Keratinocyte (primary cell): ENCODE measurements at regions not wholly inside any gene's neighbourhood (a gene's known extent, or its start where the extent isn't known, plus 50 kb on each side); places are given as distances from the start of the nearest gene placed in this dataset.

Experiments used
- DNase-seq: peaks from one replicate; pipeline ENCODE4 v3.0.0-alpha.2; 2011; ENCODE audit warnings: low read depth, missing footprints, low spot score
- FAIRE-seq: peaks from 2 replicates; lab custom pipeline; 2011; peaks lifted over from hg19 to GRCh38; lab: Jason Lieb, UNC
- H2AFZ ChIP-seq: 2 replicates; pipeline ENCODE4 v1.6.0; 2012; ENCODE audit warnings: low read length, control low read depth, inconsistent platforms; ENCODE audit not compliant: control insufficient read depth
- H3K27ac ChIP-seq: 2 replicates; pipeline ENCODE4 v1.5.1; 2011; ENCODE audit warnings: low read length; ENCODE audit not compliant: control insufficient read depth, insufficient read depth
- H3K27me3 ChIP-seq: 3 replicates; pipeline ENCODE4 v1.6.0; 2011; ENCODE audit warnings: low read length; ENCODE audit not compliant: control insufficient read depth, insufficient read depth; ENCODE audit errors: extremely low read depth
- H3K36me3 ChIP-seq, 2 experiments: 2 replicates in 1 of 2; 3 replicates in 1 of 2; pipeline ENCODE4 v1.5.1; 2011; ENCODE audit warnings: low read length in 2 of 2, mild to moderate bottlenecking in 1 of 2; ENCODE audit not compliant: control insufficient read depth in 2 of 2, insufficient read depth in 2 of 2; ENCODE audit errors: extremely low read depth in 1 of 2
- H3K4me1 ChIP-seq: 3 replicates; pipeline ENCODE4 v1.5.1; 2011; ENCODE audit warnings: low read length; ENCODE audit not compliant: control insufficient read depth, insufficient read depth; ENCODE audit errors: extremely low read depth
- H3K4me2 ChIP-seq: 3 replicates; pipeline ENCODE4 v1.6.0; 2011; ENCODE audit warnings: low read depth, low read length; ENCODE audit not compliant: control insufficient read depth, insufficient read depth; ENCODE audit errors: extremely low read depth
- H3K4me3 ChIP-seq, 3 experiments: fragments of 200-600 bp in 1 of 3; sonication (generic) in 1 of 3; 2 replicates in 2 of 3; 3 replicates in 1 of 3; pipeline ENCODE4 v1.5.1; 2011 to 2016; ENCODE audit warnings: low read length in 3 of 3, mild to moderate bottlenecking in 3 of 3, control low read depth in 2 of 3, inconsistent platforms in 1 of 3, low read depth in 1 of 3, mixed read lengths in 1 of 3, mixed run types in 1 of 3, moderate library complexity in 1 of 3; ENCODE audit not compliant: control insufficient read depth in 2 of 3, insufficient read depth in 2 of 3; ENCODE audit errors: extremely low read depth in 1 of 3
- H3K79me2 ChIP-seq: 2 replicates; pipeline ENCODE4 v1.6.0; 2012; ENCODE audit warnings: low read length; ENCODE audit not compliant: control insufficient read depth, insufficient read depth
- H3K9ac ChIP-seq: 3 replicates; pipeline ENCODE4 v1.6.0; 2011; ENCODE audit warnings: low read length; ENCODE audit not compliant: control insufficient read depth, insufficient read depth; ENCODE audit errors: extremely low read depth
- H3K9me1 ChIP-seq: 3 replicates; pipeline ENCODE4 v1.6.0; 2011; ENCODE audit warnings: low read length; ENCODE audit not compliant: control insufficient read depth, insufficient read depth; ENCODE audit errors: extremely low read depth
- H3K9me3 ChIP-seq: 2 replicates; pipeline ENCODE4 v1.5.1; 2012; ENCODE audit warnings: low read depth, low read length; ENCODE audit not compliant: control insufficient read depth
- H4K20me1 ChIP-seq: 3 replicates; pipeline ENCODE4 v1.6.0; 2011; ENCODE audit warnings: low read length; ENCODE audit not compliant: control insufficient read depth, insufficient read depth; ENCODE audit errors: extremely low read depth
- CTCF ChIP-seq, 3 experiments: IDR thresholded peaks in 1 of 3; conservative IDR thresholded peaks in 1 of 3; optimal IDR thresholded peaks in 1 of 3; 2 replicates in 2 of 3; 3 replicates in 1 of 3; pipeline versions ENCODE3 to v1.5.1; 2011; ENCODE audit warnings: low read length in 3 of 3, mild to moderate bottlenecking in 3 of 3, moderate library complexity in 2 of 3, control low read depth in 1 of 3, inconsistent platforms in 1 of 3; ENCODE audit not compliant: insufficient read depth in 2 of 3; ENCODE audit errors: extremely low read depth in 1 of 3
- EZH2 ChIP-seq: IDR thresholded peaks from one replicate; pipeline ENCODE4 v1.6.1; 2012; ENCODE audit warnings: inconsistent platforms, mild to moderate bottlenecking, low read length, moderate library complexity
- dilution Hi-C: fragments of 300-500 bp; cut with MboI; formaldehyde crosslinking; loops from one replicate; pipeline ENCODE4 v1.7.0; 2020; ENCODE audit warnings: low sequenced_read_pairs; ENCODE audit not compliant: extremely low pct_ligation_motif_present

GRCh38 chr3:21020043-21020442, 731.0 kb downstream of the ZNF385D start:
- H3K4me3 ChIP-seq, result no peak overlapping the region
- H3K4me2 ChIP-seq, result no peak overlapping the region
- H3K36me3 ChIP-seq, result no peaks in the 10 kb centered on the region
- FAIRE-seq (no peak), DNase-seq (no peak)
- H3K79me2 ChIP-seq, result no peaks in the 10 kb centered on the region
- H3K4me1 ChIP-seq, result peaks cover 2% of the 10 kb centered on the region
- no peak overlapping the region for H3K9ac ChIP-seq
- no peak for TF ChIP-seq CTCF (optimal IDR thresholded peaks at IDR 0.05 in 1 of 3, IDR thresholded peaks at IDR 0.05 in 1 of 3, conservative IDR thresholded peaks at IDR 0.05 in 1 of 3; ENCODE audit: extremely low read depth in 1 of 3, insufficient read depth in 2 of 3, low read length in 3 of 3)
- H4K20me1 ChIP-seq, result no peaks in the 10 kb centered on the region
- H3K27me3 ChIP-seq, result no peaks in the 10 kb centered on the region
- H2AFZ ChIP-seq, result no peak overlapping the region
- H3K27ac ChIP-seq, result no peak overlapping the region
- dilution Hi-C loops, result no loop called here
- no peaks in the 10 kb centered on the region for H3K9me3 ChIP-seq
- H3K9me1 ChIP-seq, result no peaks in the 10 kb centered on the region

GRCh38 chr3:21017115-21017852, 733.7 kb downstream of the ZNF385D start:
- Histone ChIP-seq H3K4me2 (no peak overlapping the region), H3K27ac (no peak overlapping the region), H3K9me3 (no peaks in the 10 kb centered on the region), H2AFZ (no peak overlapping the region), H3K79me2 (no peaks in the 10 kb centered on the region), H3K9ac (no peak overlapping the region), H3K4me1 (peaks cover 2% of the 10 kb centered on the region), H3K9me1 (no peaks in the 10 kb centered on the region), H3K27me3 (no peaks in the 10 kb centered on the region), H4K20me1 (no peaks in the 10 kb centered on the region), H3K4me3 (no peak overlapping the region), H3K36me3 (no peaks in the 10 kb centered on the region)
- TF ChIP-seq EZH2, result no peak
- TF ChIP-seq CTCF (optimal IDR thresholded peaks at IDR 0.05 in 1 of 3, IDR thresholded peaks at IDR 0.05 in 1 of 3, conservative IDR thresholded peaks at IDR 0.05 in 1 of 3; ENCODE audit: extremely low read depth in 1 of 3, insufficient read depth in 2 of 3, low read length in 3 of 3), result no peak
- DNase-seq (no peak), FAIRE-seq (no peak)
- dilution Hi-C loops, result no loop called here
